DND-41 (cell line): ENCODE measurements at regions not wholly inside any gene's neighbourhood (a gene's known extent, or its start where the extent isn't known, plus 50 kb on each side); places are given as distances from the start of the nearest gene placed in this dataset.

Experiments
- CTCF ChIP-seq: IDR thresholded peaks from 2 replicates; pipeline ENCODE4 v1.5.1; 2012; ENCODE audit warnings: borderline replicate concordance, low read length, moderate library complexity, mild to moderate bottlenecking; ENCODE audit not compliant: poor library complexity, severe bottlenecking; ENCODE audit errors: extremely low read depth
- EZH2 ChIP-seq: IDR thresholded peaks from 3 replicates; pipeline ENCODE4 v1.6.1; 2012; ENCODE audit warnings: borderline replicate concordance, low read depth, mild to moderate bottlenecking, moderate library complexity, low read length, inconsistent platforms; ENCODE audit not compliant: severe bottlenecking

DNA sequence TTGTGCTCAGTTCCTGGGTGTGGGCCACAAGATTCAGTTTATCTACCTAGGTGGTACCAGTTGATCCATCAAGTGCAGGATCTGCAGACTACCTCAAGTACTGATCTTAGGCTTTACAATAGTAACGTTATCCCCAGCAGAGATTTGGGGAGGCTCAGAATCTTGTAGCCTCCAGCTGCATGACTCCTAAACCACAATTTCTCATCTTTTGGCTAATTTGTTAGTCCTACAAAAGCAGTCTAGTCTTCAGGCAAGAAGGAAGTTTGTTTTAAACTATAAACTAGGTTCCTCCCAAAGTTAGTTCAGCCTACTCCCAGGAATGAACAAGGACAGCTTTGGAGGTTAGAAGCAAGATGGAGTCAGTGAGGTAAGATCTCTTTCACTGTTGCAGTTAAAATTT is 213.5 kb upstream of the PIEZO2 start:
- TF ChIP-seq CTCF (no peak), EZH2 (no peak)
